Endothelial cell of umbilical vein (primary cell): ENCODE measurements at regions not wholly inside any gene's neighbourhood (a gene's known extent, or its start where the extent isn't known, plus 50 kb on each side); places are given as distances from the start of the nearest gene placed in this dataset.

ENCODE experiments used
- BruUV-seq: library from RNA; stranded (reverse); fragments of 400-500 nt; replicated peaks from 2 replicates; lab custom pipeline; 2021; lab: Mats Ljungman, UMichigan
- CTCF ChIA-PET: fragments of 300-600, 350-600 bp; sonication (Branson Sonifier 250); formaldehyde crosslinking; loops from one replicate; lab custom pipeline; 2021; ENCODE audit warnings: antibody characterized with exemption, inconsistent platforms; lab: Charles Lee
- POLR2A ChIA-PET: fragments of 300-600, 350-600 bp; sonication (Branson Sonifier 250); formaldehyde crosslinking; loops from one replicate; lab custom pipeline; 2021; ENCODE audit warnings: antibody characterized with exemption, inconsistent platforms; lab: Charles Lee
- DNase-seq: peaks from one replicate; pipeline ENCODE4 v3.0.0-alpha.2; 2011; ENCODE audit warnings: low read depth, low spot score
- FAIRE-seq: peaks from 2 replicates; lab custom pipeline; 2011; peaks lifted over from hg19 to GRCh38; lab: Jason Lieb, UNC
- H2AFZ ChIP-seq: 2 replicates; pipeline ENCODE4 v1.6.0; 2012; ENCODE audit warnings: low read depth, low read length, control low read depth, inconsistent platforms
- H3K27ac ChIP-seq: 2 replicates; pipeline ENCODE4 v1.5.1; 2011; ENCODE audit warnings: low read depth, mild to moderate bottlenecking, control low read depth, low read length, moderate library complexity; ENCODE audit not compliant: insufficient read depth
- H3K27me3 ChIP-seq, 2 experiments: 2 replicates each; pipeline versions ENCODE4 v1.6.0 to v1.6.1; 2011; ENCODE audit warnings: low read length in 2 of 2, mixed read lengths in 1 of 2; ENCODE audit not compliant: control insufficient read depth in 2 of 2, insufficient read depth in 2 of 2
- H3K36me3 ChIP-seq, 2 experiments: 2 replicates in 1 of 2; 3 replicates in 1 of 2; pipeline ENCODE4 v1.5.1; 2011; ENCODE audit warnings: low read length in 2 of 2, mild to moderate bottlenecking in 1 of 2, moderate library complexity in 1 of 2; ENCODE audit not compliant: control insufficient read depth in 2 of 2, insufficient read depth in 2 of 2; ENCODE audit errors: extremely low read depth in 1 of 2
- H3K4me1 ChIP-seq: 3 replicates; pipeline ENCODE4 v1.5.1; 2011; ENCODE audit warnings: mild to moderate bottlenecking, low read length; ENCODE audit not compliant: control insufficient read depth, insufficient read depth; ENCODE audit errors: extremely low read depth
- H3K4me2 ChIP-seq: 2 replicates; pipeline ENCODE4 v1.6.1; 2011; ENCODE audit warnings: low read length, control low read depth, mixed read lengths; ENCODE audit not compliant: insufficient read depth
- H3K4me3 ChIP-seq, 3 experiments: fragments of 200-600 bp in 1 of 3; sonication (generic), shearing (Covaris generic) in 1 of 3; replicated peaks in 1 of 3; 2 replicates each; pipeline ENCODE4 v1.5.1; 2011 to 2016; ENCODE audit warnings: control low read depth in 3 of 3, low read length in 3 of 3, mild to moderate bottlenecking in 2 of 3, inconsistent platforms in 1 of 3, low read depth in 1 of 3, moderate library complexity in 1 of 3; ENCODE audit not compliant: insufficient read depth in 1 of 3
- H3K79me2 ChIP-seq: 2 replicates; pipeline ENCODE4 v1.6.0; 2012; ENCODE audit warnings: low read length, inconsistent platforms; ENCODE audit not compliant: control insufficient read depth, insufficient read depth
- H3K9ac ChIP-seq: replicated peaks from 2 replicates; pipeline ENCODE3; 2011; ENCODE audit warnings: low read length, control low read depth; ENCODE audit not compliant: insufficient read depth; ENCODE audit errors: extremely low read depth
- H3K9me1 ChIP-seq: replicated peaks from 3 replicates; pipeline ENCODE4 v1.6.0; 2011; ENCODE audit warnings: mild to moderate bottlenecking, low read length; ENCODE audit not compliant: control insufficient read depth, insufficient read depth; ENCODE audit errors: extremely low read depth
- H3K9me3 ChIP-seq: replicated peaks from 2 replicates; pipeline ENCODE4 v1.5.1; 2012; ENCODE audit warnings: low read length, inconsistent platforms; ENCODE audit not compliant: control insufficient read depth, insufficient read depth
- H4K20me1 ChIP-seq: replicated peaks from 2 replicates; pipeline ENCODE3; 2011; ENCODE audit warnings: mild to moderate bottlenecking, low read length; ENCODE audit not compliant: control insufficient read depth, insufficient read depth; ENCODE audit errors: extremely low read depth
- EZH2 ChIP-seq: IDR thresholded peaks from 2 replicates; pipeline ENCODE4 v1.6.1; 2012; ENCODE audit warnings: borderline replicate concordance, low read depth, mild to moderate bottlenecking, moderate library complexity, low read length, inconsistent platforms; ENCODE audit not compliant: severe bottlenecking
- FOS ChIP-seq: IDR thresholded peaks from 2 replicates; pipeline ENCODE4 v1.6.1; 2011; ENCODE audit warnings: mild to moderate bottlenecking, low read length, moderate library complexity, borderline replicate concordance; ENCODE audit not compliant: insufficient read depth
- GATA2 ChIP-seq: IDR thresholded peaks from 2 replicates; pipeline ENCODE4 v1.7.0; 2011; ENCODE audit warnings: low read depth, mild to moderate bottlenecking, moderate library complexity, mixed read lengths, low read length; ENCODE audit not compliant: insufficient read length, insufficient read depth
- JUN ChIP-seq: IDR thresholded peaks from 2 replicates; pipeline ENCODE4 v1.6.1; 2011; ENCODE audit warnings: borderline replicate concordance, low read depth; ENCODE audit not compliant: insufficient read length, insufficient read depth
- MYC ChIP-seq: IDR thresholded peaks from one replicate; pipeline ENCODE4 v1.6.1; 2011; ENCODE audit warnings: mild to moderate bottlenecking, low read depth, low read length
- POLR2A ChIP-seq: IDR thresholded peaks from 2 replicates; pipeline ENCODE4 v1.6.1; 2012; ENCODE audit warnings: low read depth, mild to moderate bottlenecking, control low read depth, low read length
- POLR2AphosphoS5 ChIP-seq: IDR thresholded peaks from 2 replicates; pipeline ENCODE4 v1.6.1; 2012; ENCODE audit warnings: low read depth, mild to moderate bottlenecking, control low read depth, low read length, moderate library complexity; ENCODE audit not compliant: insufficient read depth
- dilution Hi-C: fragments of 300-500 bp; cut with MboI; formaldehyde crosslinking; loops from one replicate; pipeline ENCODE4 v1.15.0; 2019; ENCODE audit warnings: low sequenced_read_pairs; ENCODE audit not compliant: extremely low pct_ligation_motif_present
- intact Hi-C: fragments of 100-400 bp; cut with micrococcal nuclease; formaldehyde crosslinking; loops from one replicate; pipeline ENCODE4 v1.10.0; 2022
- TF ChIP-seq, protein P1 (sequence below), 2 donors: IDR thresholded peaks; 1 replicate in 1 of 2; 2 replicates in 1 of 2; pipeline ENCODE4 v1.5.1; 2011; ENCODE audit warnings: low read length in 2 of 2, mild to moderate bottlenecking in 2 of 2, moderate library complexity in 2 of 2, control low read depth in 1 of 2, inconsistent platforms in 1 of 2, low read depth in 1 of 2; ENCODE audit not compliant: insufficient read depth in 1 of 2; ENCODE audit errors: extremely low read depth in 1 of 2
- TF ChIP-seq, protein P2 (sequence below): IDR thresholded peaks from 2 replicates; pipeline ENCODE4 v1.6.1; 2011; ENCODE audit not compliant: insufficient read depth, insufficient read length

DNA sequence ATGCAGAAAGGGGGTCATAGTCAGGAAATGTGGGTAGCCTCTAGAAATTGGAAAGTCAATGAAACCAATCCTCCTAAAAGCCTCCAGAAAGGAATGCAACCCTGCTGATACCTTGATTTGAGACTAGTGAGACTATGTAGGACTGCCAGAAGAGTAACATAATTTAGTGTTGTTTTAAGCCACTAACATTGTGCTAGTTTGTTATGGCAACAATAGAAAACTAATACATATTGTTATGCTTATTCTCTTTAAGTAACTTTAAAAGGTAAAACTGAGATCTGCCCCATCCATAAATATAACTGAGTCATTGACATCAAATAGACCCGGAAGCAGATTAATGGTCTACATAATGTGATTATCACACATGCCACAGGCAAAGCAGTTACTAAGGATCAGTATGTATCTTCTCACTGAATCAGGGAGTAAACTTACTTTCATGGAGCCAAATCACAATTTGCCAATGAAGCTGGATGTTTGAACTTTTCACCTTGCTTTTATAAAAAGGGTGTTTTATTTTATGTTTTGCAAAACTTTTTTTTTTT is 146.4 kb upstream of the TMEM106B start:
- DNase-seq (peak; percentile 1), FAIRE-seq (no peak)
- intact Hi-C loops (loop anchor here (5.0 kb wide), 1 partner anchor 692 kb away; no protein-coding TSS in a partner anchor), dilution Hi-C loops (no loop called here)
- Histone ChIP-seq H3K9ac (no peak overlapping the region), H3K4me2 (no peak overlapping the region), H3K9me1 (no peaks in the 10 kb centered on the region), H3K36me3 (no peaks in the 10 kb centered on the region), H3K4me1 (no peaks in the 10 kb centered on the region), H3K27ac (no peak overlapping the region), H3K9me3 (no peaks in the 10 kb centered on the region), H3K79me2 (no peaks in the 10 kb centered on the region), H3K27me3 (no peaks in the 10 kb centered on the region), H4K20me1 (no peaks in the 10 kb centered on the region), H3K4me3 (no peak overlapping the region), H2AFZ (no peak overlapping the region)
- CTCF ChIA-PET = interaction anchor here (0.8 to 2.2 kb wide), 10 partner anchors 9 to 691 kb away, joined by 3 to 19 read pairs (median 4); no protein-coding TSS in a partner anchor
- TF ChIP-seq EZH2 = no peak
- no peak for TF ChIP-seq JUN
- no TSS peak for BruUV-seq
- POLR2A ChIA-PET = no interaction called here

DNA sequence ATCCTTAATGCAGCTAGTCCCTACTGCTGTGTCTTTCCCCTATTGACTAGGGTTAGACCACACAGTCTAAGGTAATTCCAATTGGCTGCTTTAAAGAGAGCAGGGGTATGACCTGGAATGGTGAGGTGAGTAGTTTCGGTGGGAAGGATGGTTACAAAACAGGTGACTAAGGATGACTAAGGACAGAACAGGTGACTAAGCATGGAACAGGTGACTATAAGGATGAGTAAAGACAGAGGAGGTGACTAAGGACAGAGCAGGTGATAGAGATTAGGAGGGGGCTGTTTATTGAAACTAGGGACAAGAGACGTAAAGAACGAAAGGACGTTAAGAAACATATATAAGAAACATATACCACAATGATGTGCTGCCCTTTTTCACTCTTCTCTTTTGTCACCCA is 145.1 kb upstream of the TMEM106B start:
- BruUV-seq = no TSS peak
- TF ChIP-seq POLR2A = no peak
- no peak for TF ChIP-seq JUN
- TF ChIP-seq EZH2 = no peak
- no peak for TF ChIP-seq POLR2AphosphoS5
- TF ChIP-seq, protein P1, sequence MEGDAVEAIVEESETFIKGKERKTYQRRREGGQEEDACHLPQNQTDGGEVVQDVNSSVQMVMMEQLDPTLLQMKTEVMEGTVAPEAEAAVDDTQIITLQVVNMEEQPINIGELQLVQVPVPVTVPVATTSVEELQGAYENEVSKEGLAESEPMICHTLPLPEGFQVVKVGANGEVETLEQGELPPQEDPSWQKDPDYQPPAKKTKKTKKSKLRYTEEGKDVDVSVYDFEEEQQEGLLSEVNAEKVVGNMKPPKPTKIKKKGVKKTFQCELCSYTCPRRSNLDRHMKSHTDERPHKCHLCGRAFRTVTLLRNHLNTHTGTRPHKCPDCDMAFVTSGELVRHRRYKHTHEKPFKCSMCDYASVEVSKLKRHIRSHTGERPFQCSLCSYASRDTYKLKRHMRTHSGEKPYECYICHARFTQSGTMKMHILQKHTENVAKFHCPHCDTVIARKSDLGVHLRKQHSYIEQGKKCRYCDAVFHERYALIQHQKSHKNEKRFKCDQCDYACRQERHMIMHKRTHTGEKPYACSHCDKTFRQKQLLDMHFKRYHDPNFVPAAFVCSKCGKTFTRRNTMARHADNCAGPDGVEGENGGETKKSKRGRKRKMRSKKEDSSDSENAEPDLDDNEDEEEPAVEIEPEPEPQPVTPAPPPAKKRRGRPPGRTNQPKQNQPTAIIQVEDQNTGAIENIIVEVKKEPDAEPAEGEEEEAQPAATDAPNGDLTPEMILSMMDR (IDR thresholded peaks at IDR 0.05; ENCODE audit: extremely low read depth in 1 of 2, insufficient read depth in 1 of 2, low read depth in 1 of 2, low read length in 2 of 2) = no peak
- no peak for TF ChIP-seq FOS
- no peak for TF ChIP-seq GATA2
- TF ChIP-seq MYC = no peak
- TF ChIP-seq, protein P2, sequence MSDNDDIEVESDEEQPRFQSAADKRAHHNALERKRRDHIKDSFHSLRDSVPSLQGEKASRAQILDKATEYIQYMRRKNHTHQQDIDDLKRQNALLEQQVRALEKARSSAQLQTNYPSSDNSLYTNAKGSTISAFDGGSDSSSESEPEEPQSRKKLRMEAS = no peak
- dilution Hi-C loops (no loop called here), intact Hi-C loops (loop anchor here (2.0 to 5.0 kb wide), 2 partner anchors 323 to 694 kb away; no protein-coding TSS in a partner anchor)
- no peaks in the 10 kb centered on the region for H3K9me3 ChIP-seq
- FAIRE-seq (no peak), DNase-seq (no peak)
- CTCF ChIA-PET = interaction anchor here (1.0 to 2.2 kb wide), 5 partner anchors 225 to 256 kb away, joined by 4 to 19 read pairs (median 6); no protein-coding TSS in a partner anchor
- no peak overlapping the region for H3K4me3 ChIP-seq
- H3K4me2 ChIP-seq = no peak overlapping the region
- no peaks in the 10 kb centered on the region for H4K20me1 ChIP-seq
- POLR2A ChIA-PET = interaction anchor here (0.6 kb wide), 1 partner anchor 180 kb away, joined by 7 read pairs; no protein-coding TSS in a partner anchor
- no peak overlapping the region for H3K9ac ChIP-seq
- H3K4me1 ChIP-seq = no peaks in the 10 kb centered on the region
- no peaks in the 10 kb centered on the region for H3K9me1 ChIP-seq
- no peaks in the 10 kb centered on the region for H3K36me3 ChIP-seq
- no peak overlapping the region for H2AFZ ChIP-seq
- H3K27ac ChIP-seq = no peak overlapping the region
- no peaks in the 10 kb centered on the region for H3K79me2 ChIP-seq
- no peaks in the 10 kb centered on the region for H3K27me3 ChIP-seq
